H7 (cell line): ENCODE measurements at regions not wholly inside any gene's neighbourhood (a gene's known extent, or its start where the extent isn't known, plus 50 kb on each side); places are given as distances from the start of the nearest gene placed in this dataset.

ENCODE experiments used
- DNase-seq: peaks from one replicate; pipeline ENCODE4 v3.0.0; 2012
- H3K27me3 ChIP-seq: 2 replicates; pipeline ENCODE4 v1.6.0; 2011; ENCODE audit warnings: mild to moderate bottlenecking, low read length; ENCODE audit not compliant: control insufficient read depth, insufficient read depth
- H3K36me3 ChIP-seq: replicated peaks from 2 replicates; pipeline ENCODE4 v1.5.1; 2011; ENCODE audit warnings: low read length; ENCODE audit not compliant: control insufficient read depth, insufficient read depth
- H3K4me3 ChIP-seq: 2 replicates; pipeline ENCODE4 v1.5.1; 2011; ENCODE audit warnings: low read depth, mild to moderate bottlenecking, control low read depth, low read length, moderate library complexity; ENCODE audit not compliant: insufficient read depth

GRCh38 chr17:65278050-65278819 lies 141.1 kb downstream of the RGS9 start:
- no peaks in the 10 kb centered on the region for H3K27me3 ChIP-seq
- H3K36me3 ChIP-seq: no peaks in the 10 kb centered on the region
- peak; percentile 84 for DNase-seq
- H3K4me3 ChIP-seq: no peak overlapping the region

- no peak overlapping the region for H3K4me3 ChIP-seq
- H3K27me3 ChIP-seq: no peaks in the 10 kb centered on the region
- DNase-seq: no peak
- no peaks in the 10 kb centered on the region for H3K36me3 ChIP-seq
These were observed 140.4 kb downstream of the RGS9 start for GRCh38 chr17:65277576-65277975.
